ENCODE measurements at regions not wholly inside any gene's neighbourhood (a gene's known extent, or its start where the extent isn't known, plus 50 kb on each side); places are given as distances from the start of the nearest gene placed in this dataset.
"Not testable (repeated sequence)": the region's sequence is repeated elsewhere in the genome, so short reads cannot be mapped to it uniquely, and the experiment has no call there.

DNA sequence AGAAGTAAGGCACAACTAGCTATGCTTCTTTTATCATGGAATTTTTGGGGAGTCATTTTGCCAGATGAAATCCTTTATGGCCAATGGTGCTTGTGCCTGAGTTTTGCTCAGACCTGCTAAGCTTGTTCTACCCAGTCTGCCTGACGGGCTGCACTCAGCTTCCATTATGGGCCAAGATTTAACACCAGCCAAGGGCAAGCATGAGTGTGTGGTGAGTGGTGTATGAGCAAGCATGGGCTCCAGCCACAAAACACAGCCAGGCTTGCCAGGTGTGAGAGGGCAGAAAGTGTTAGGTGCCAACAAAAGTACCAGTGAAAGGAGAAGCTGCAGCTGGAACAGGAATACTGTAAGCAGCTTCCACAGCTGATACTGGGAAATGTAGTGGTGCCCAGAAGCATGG is 130.2 kb upstream of the TSPY4 start:
- TF ChIP-seq POLR2A, TAF1, POLR2AphosphoS5 (IDR thresholded peaks at IDR 0.05; ENCODE audit: low read depth, low read length): not testable (repeated sequence)
